ENCODE measurements at regions not wholly inside any gene's neighbourhood (a gene's known extent, or its start where the extent isn't known, plus 50 kb on each side); places are given as distances from the start of the nearest gene placed in this dataset.
"Not testable (repeated sequence)": the region's sequence is repeated elsewhere in the genome, so short reads cannot be mapped to it uniquely, and the experiment has no call there.

GRCh38 chr12:72173974-72174373 is 98.2 kb upstream of the TRHDE start:
- H3K9me3 ChIP-seq (replicated peaks in 1 of 3): no peaks in the 10 kb centered on the region
- WGBS, 4 donors: 65 to 76% (median 69%) methylated on average over 4 of the region's 4 CpGs
- intact Hi-C loops (cut with DNase I): no loop called here
- H3K36me3 ChIP-seq (replicated peaks in 1 of 2): no peaks in the 10 kb centered on the region
- H3K27ac ChIP-seq: no peak overlapping the region
- no peak for DNase-seq
- H3K4me1 ChIP-seq (replicated peaks in 1 of 2): no peaks in the 10 kb centered on the region
- TF ChIP-seq POLR2A (IDR thresholded peaks at IDR 0.05): no peak
- TF ChIP-seq CTCF (IDR thresholded peaks at IDR 0.05): no peak
- H3K27me3 ChIP-seq: no peaks in the 10 kb centered on the region
- H3K4me3 ChIP-seq: no peak overlapping the region

GRCh38 chr12:72178244-72178643 is 93.9 kb upstream of the TRHDE start:
- DNase-seq: no peak
- Histone ChIP-seq H3K36me3 (replicated peaks in 1 of 2) (no peaks in the 10 kb centered on the region), H3K27me3 (no peaks in the 10 kb centered on the region), H3K27ac (no peak overlapping the region), H3K4me3 (no peak overlapping the region), H3K9me3 (replicated peaks in 1 of 3) (no peaks in the 10 kb centered on the region), H3K4me1 (replicated peaks in 1 of 2) (no peaks in the 10 kb centered on the region)
- intact Hi-C loops (cut with DNase I): no loop called here
- TF ChIP-seq CTCF (IDR thresholded peaks at IDR 0.05) (no peak), POLR2A (IDR thresholded peaks at IDR 0.05) (no peak)
- 92 to 98% (median 94%) methylated on average over 2 of the region's 2 CpGs for WGBS, 4 donors

GRCh38 chr12:72178871-72179270 is 93.3 kb upstream of the TRHDE start:
- TF ChIP-seq POLR2A (IDR thresholded peaks at IDR 0.05) (no peak), CTCF (IDR thresholded peaks at IDR 0.05) (no peak)
- WGBS, 4 donors: 66 to 74% (median 70%) methylated on average over 2 of the region's 2 CpGs
- Histone ChIP-seq H3K36me3 (replicated peaks in 1 of 2) (no peaks in the 10 kb centered on the region), H3K9me3 (replicated peaks in 1 of 3) (no peaks in the 10 kb centered on the region), H3K27me3 (no peaks in the 10 kb centered on the region), H3K4me3 (no peak overlapping the region), H3K4me1 (replicated peaks in 1 of 2) (no peaks in the 10 kb centered on the region), H3K27ac (no peak overlapping the region)
- DNase-seq: no peak
- intact Hi-C loops (cut with DNase I): no loop called here

- H3K4me3 ChIP-seq: no peak overlapping the region
- H3K27ac ChIP-seq: no peak overlapping the region
- WGBS, 4 donors: 62 to 93% (median 83%) methylated on average over 1 of the region's 1 CpG
- TF ChIP-seq CTCF (IDR thresholded peaks at IDR 0.05) (no peak), POLR2A (IDR thresholded peaks at IDR 0.05) (no peak)
- no peaks in the 10 kb centered on the region for H3K9me3 ChIP-seq (replicated peaks in 1 of 3)
- H3K36me3 ChIP-seq (replicated peaks in 1 of 2): no peaks in the 10 kb centered on the region
- DNase-seq: no peak
- intact Hi-C loops (cut with DNase I): no loop called here
- no peaks in the 10 kb centered on the region for H3K27me3 ChIP-seq
- no peaks in the 10 kb centered on the region for H3K4me1 ChIP-seq (replicated peaks in 1 of 2)
Measured at GRCh38 chr12:72179841-72180240, 92.3 kb upstream of the TRHDE start.

GRCh38 chr12:72184971-72185533 is 87.1 kb upstream of the TRHDE start:
- WGBS, 4 donors: 95 to 97% (median 96%) methylated on average over 7 to 32 of the region's 33 CpGs; no CpG with 5 or more reads in 1 of the 4 donors
- intact Hi-C loops (cut with DNase I); H3K36me3 ChIP-seq (replicated peaks in 1 of 2); H3K4me1 ChIP-seq (replicated peaks in 1 of 2); H3K27me3 ChIP-seq; H3K9me3 ChIP-seq (replicated peaks in 1 of 3); H3K27ac ChIP-seq; DNase-seq; H3K4me3 ChIP-seq: not testable (repeated sequence)

Data from adrenal gland (tissue), 9 donors.